ENCODE measurements at regions not wholly inside any gene's neighbourhood (a gene's known extent, or its start where the extent isn't known, plus 50 kb on each side); places are given as distances from the start of the nearest gene placed in this dataset.

- no peak for FAIRE-seq
Measured at GRCh38 chr2:180190851-180191250, 183.8 kb upstream of the CWC22 start.

GRCh38 chr2:180187611-180188010 is 180.5 kb upstream of the CWC22 start:
- FAIRE-seq, result no peak

- no peak for FAIRE-seq
Measured at GRCh38 chr2:180184506-180184905, 177.4 kb upstream of the CWC22 start.

- FAIRE-seq, result no peak
Measured at GRCh38 chr2:180180511-180180910, 173.4 kb upstream of the CWC22 start.

- FAIRE-seq, result no peak
Measured at GRCh38 chr2:180177534-180177933, 170.4 kb upstream of the CWC22 start.

- FAIRE-seq, result no peak
Measured at GRCh38 chr2:180175736-180176135, 168.6 kb upstream of the CWC22 start.

- FAIRE-seq, result no peak
Measured at GRCh38 chr2:180174580-180174979, 167.5 kb upstream of the CWC22 start.

- no peak for FAIRE-seq
Measured at GRCh38 chr2:180169474-180169873, 162.4 kb upstream of the CWC22 start.

- no peak for FAIRE-seq
Measured at GRCh38 chr2:180161415-180161814, 154.3 kb upstream of the CWC22 start.

GRCh38 chr2:180159921-180160320 is 152.8 kb upstream of the CWC22 start:
- no peak for FAIRE-seq

GRCh38 chr2:180158961-180159360 is 151.9 kb upstream of the CWC22 start:
- no peak for FAIRE-seq

- FAIRE-seq, result no peak
Measured at GRCh38 chr2:180156651-180157050, 149.6 kb upstream of the CWC22 start.

GRCh38 chr2:180150606-180151005 is 143.5 kb upstream of the CWC22 start:
- FAIRE-seq, result no peak

GRCh38 chr2:180146541-180146940 is 139.4 kb upstream of the CWC22 start:
- FAIRE-seq, result no peak

GRCh38 chr2:180146114-180146513 is 139.0 kb upstream of the CWC22 start:
- no peak for FAIRE-seq

- FAIRE-seq, result no peak
Measured at GRCh38 chr2:180145163-180145562, 138.1 kb upstream of the CWC22 start.

- no peak for FAIRE-seq
Measured at GRCh38 chr2:180144338-180144813, 137.3 kb upstream of the CWC22 start.

GRCh38 chr2:180143633-180144337 is 136.7 kb upstream of the CWC22 start:
- no peak for FAIRE-seq

GRCh38 chr2:180141600-180141999 is 134.5 kb upstream of the CWC22 start:
- FAIRE-seq, result no peak

GRCh38 chr2:180133736-180134135 is 126.6 kb upstream of the CWC22 start:
- FAIRE-seq, result no peak

GRCh38 chr2:180130403-180130802 is 123.3 kb upstream of the CWC22 start:
- no peak for FAIRE-seq

- FAIRE-seq, result no peak
Measured at GRCh38 chr2:180128861-180129260, 121.8 kb upstream of the CWC22 start.

- peak; percentile 8 for FAIRE-seq
Measured at GRCh38 chr2:180125245-180125962, 118.3 kb upstream of the CWC22 start.

All from G401.6 (cell line).